Ovary (tissue), 3 donors: ENCODE measurements at regions not wholly inside any gene's neighbourhood (a gene's known extent, or its start where the extent isn't known, plus 50 kb on each side); places are given as distances from the start of the nearest gene placed in this dataset.

Source experiments
- POLR2A ChIP-seq: fragments of 450-650 bp; IDR thresholded peaks from one replicate; pipeline ENCODE4 v1.6.1; 2017; ENCODE audit warnings: antibody characterized with exemption, mild to moderate bottlenecking, moderate library complexity
- TF ChIP-seq, protein P1 (sequence below), 3 donors: fragments of 450-650 bp in 2 of 3; fragments of 200-600 bp in 1 of 3; IDR thresholded peaks; one replicate each; pipeline versions ENCODE4 v1.5.1 to v1.8.0; 2016 to 2022; ENCODE audit warnings: antibody characterized with exemption in 3 of 3, mild to moderate bottlenecking in 1 of 3
- donor health status: DM: no; HTN: no; CAD: no.

DNA sequence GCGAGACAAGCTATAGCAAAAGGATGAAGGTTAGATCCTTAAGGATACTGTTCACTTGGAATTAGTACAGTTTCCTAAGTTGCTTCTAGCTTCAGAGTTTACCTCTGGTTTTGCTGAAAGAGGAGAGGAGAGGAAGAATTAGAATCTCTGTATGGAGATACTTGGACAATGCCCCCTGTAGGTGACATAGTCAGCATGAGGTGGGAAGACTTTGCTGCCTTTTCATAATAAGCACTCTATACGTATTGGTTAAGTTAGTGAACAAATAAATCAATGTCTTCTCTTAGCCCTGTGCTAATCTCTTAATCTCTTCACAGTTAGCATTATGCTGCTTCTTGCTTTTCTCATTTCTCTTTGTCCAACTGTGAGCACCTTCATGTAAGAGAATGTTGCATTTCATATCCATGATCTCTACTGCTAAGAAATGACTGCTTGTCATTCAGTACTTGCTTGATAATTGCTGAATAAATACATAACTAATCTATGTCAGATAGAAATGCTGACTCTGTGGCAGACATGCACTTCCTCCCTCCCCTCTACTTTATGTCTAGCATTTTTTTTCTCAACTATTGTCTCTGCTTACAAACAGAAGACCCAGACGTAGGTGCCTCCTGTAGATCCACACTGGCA is 527.2 kb downstream of the GBA3 start:
- no peak for TF ChIP-seq POLR2A
- TF ChIP-seq, protein P1, sequence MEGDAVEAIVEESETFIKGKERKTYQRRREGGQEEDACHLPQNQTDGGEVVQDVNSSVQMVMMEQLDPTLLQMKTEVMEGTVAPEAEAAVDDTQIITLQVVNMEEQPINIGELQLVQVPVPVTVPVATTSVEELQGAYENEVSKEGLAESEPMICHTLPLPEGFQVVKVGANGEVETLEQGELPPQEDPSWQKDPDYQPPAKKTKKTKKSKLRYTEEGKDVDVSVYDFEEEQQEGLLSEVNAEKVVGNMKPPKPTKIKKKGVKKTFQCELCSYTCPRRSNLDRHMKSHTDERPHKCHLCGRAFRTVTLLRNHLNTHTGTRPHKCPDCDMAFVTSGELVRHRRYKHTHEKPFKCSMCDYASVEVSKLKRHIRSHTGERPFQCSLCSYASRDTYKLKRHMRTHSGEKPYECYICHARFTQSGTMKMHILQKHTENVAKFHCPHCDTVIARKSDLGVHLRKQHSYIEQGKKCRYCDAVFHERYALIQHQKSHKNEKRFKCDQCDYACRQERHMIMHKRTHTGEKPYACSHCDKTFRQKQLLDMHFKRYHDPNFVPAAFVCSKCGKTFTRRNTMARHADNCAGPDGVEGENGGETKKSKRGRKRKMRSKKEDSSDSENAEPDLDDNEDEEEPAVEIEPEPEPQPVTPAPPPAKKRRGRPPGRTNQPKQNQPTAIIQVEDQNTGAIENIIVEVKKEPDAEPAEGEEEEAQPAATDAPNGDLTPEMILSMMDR (IDR thresholded peaks at IDR 0.05), result no peak
